NAMALWA (cell line): ENCODE measurements at regions not wholly inside any gene's neighbourhood (a gene's known extent, or its start where the extent isn't known, plus 50 kb on each side); places are given as distances from the start of the nearest gene placed in this dataset.
"Not testable (repeated sequence)": the region's sequence is repeated elsewhere in the genome, so short reads cannot be mapped to it uniquely, and the experiment has no call there.

Experiments used
- DNase-seq: peaks from one replicate; pipeline ENCODE4 v3.0.0-alpha.2; 2015; ENCODE audit warnings: low spot score

DNA sequence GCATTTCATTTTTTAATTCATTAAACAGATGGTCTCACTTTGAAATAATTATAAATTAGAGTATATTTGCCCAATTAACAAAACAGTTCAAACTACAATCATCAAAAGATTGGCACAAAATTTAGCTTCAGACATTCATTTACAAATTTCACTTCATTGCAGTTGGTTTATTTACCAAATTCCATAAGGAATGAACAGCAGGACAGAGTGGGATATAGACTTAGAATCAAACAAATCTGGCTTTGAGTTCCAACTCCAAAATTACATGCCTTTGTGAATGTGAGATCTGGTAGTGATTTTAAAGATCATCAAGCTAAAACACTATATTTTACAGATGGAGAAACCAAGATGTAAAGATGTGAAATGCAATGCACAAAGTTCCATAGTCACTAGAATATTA lies 310.7 kb upstream of the CNTN5 start:
- no peak for DNase-seq

DNA sequence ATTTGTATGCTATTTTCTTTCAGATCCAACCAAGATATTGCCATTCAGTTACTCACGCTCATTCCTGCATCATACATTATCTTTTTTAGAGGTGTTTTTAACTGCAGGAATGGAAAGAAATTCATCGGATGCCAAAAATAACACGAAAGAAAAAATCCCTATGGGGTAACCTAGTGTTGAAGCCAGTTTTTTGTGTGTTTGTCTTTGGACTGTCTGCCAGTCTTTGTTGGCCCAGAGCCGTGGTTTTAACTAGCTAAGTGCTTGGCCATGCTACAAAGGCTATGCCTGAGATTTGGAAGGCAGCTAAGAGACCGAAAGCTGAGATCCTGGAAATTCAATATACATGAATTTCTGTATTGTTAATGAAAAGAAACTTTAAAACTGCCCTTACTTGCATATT lies 309.8 kb upstream of the CNTN5 start:
- no peak for DNase-seq

DNA sequence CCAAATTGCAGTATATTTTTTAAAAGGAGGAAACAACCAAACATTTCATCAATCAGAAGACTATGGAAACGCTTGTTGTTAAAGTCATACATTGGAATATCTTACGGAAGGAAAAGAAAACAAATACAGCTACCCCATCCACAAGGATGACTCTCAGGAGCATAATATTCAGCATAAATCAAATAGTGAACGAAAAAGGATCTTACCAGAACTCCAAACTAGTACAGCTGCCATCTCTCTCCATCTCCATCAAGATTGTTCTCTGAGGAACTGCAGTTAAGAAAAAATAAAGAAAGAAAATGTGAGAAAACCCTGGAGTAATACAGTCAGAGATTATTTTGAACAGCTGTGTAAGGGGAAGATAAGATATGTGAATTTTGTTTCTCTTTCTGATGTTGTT lies 299.8 kb upstream of the CNTN5 start:
- no peak for DNase-seq

DNA sequence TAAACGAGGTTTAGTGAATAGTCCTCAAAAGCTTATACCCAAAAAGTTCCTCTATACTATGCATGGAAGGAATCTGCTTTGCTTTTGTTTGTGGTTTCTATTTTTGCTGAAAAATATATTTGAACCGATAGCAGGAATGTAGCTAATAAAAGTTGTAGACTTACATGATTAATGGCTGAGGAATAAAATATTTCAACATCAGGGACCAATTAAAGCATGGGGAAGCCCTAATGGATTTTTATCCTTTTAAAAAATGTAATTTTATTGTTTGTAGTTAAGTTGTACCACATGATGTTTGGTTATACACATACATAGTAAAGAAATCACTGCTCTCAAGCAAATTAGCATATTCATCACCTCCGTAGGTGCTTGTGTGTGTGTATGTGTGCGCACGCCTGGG lies 295.3 kb upstream of the CNTN5 start:
- no peak for DNase-seq

DNA sequence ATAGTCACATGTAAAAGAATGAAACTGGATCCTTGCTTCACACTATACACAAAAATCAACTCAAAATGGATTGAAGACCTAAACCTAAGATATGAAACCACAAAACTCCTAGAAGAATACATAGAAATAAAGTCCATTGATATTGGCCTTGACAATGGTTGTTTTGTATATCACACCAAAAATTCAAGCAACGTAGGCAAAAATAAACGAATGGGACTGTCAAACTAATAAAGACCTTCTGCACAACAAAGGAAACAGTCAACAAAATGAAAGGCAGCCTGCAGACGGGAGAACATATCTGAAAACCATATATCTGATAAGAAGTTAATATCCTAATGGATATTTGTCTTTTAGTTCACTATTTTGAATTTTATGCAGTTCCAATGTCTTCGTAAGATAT lies 292.3 kb upstream of the CNTN5 start:
- DNase-seq: no peak

DNA sequence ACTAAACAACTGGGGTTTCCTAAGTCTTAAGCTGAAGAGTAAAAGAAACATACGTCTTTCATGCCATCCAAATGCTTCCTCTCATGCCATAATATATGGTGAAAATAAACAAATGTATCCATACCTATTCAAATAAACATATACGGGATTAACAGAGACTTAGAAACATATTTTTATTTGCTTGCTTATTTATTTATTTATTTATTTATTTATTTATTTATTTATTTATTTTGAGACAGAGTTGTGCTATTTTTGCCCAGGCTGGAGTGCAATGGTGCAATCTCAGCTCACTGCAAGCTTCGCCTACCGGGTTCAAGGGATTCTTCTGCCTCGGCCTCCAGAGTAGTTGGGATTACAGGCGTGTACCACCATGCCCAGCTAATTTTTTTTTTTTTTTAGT lies 291.6 kb upstream of the CNTN5 start:
- no peak for DNase-seq

DNA sequence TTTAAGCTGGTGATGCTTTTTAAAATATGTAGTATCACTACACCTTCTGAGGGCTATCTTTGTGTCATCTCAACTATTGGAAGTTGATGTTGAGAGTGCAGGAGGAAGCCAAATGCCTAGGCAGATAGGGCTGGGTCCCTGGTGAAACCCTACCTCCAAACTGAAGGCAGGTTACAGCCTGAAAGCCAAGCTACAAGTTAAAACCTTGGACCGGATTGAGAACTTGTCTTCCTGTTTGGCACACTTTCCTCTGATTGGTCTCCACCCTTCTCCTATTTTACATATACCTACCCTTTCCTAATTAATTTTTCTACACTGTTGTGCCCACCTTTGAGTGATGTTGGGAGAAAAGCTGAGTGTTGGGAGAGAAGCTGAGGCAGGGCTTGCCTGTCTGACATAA lies 287.8 kb upstream of the CNTN5 start:
- no peak for DNase-seq

DNA sequence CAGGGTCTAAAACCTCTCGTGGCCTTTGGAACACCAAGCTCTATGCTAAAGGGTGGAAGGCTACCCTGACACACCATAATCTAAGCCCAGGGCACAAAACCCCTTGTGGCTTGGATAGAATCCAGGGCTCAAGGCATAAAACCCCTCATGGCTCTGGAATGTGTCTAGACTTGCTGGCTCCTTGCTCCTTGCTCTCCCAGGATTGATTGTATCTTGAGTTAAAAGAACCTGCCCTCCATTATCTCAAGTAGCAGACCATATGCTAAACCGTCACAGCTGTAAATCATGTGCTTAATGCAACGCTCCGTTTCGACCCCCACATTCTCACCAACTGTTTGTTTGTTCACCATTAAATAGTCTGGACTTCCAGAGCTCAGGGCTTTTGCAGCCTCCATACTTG lies 287.4 kb upstream of the CNTN5 start:
- DNase-seq: not testable (repeated sequence)

DNA sequence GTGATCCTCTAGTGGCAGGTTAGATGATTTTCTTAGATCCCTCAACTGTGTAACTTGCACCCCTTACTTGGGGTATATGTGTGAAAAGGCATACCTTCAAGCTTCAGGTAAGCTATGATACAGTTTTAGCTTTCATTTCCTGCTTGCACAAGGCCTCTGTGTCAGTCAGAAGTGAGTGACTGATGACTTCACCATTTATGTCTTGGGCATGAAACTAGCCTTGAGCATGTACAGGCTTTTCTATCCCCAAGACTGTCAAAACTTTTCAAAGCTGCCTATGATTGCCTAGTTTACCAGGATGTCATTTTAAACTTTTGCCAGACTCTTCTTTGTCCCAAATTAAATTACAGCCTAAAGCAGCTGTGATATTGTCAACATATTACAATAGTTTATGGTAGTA lies 286.1 kb upstream of the CNTN5 start:
- no peak for DNase-seq

DNA sequence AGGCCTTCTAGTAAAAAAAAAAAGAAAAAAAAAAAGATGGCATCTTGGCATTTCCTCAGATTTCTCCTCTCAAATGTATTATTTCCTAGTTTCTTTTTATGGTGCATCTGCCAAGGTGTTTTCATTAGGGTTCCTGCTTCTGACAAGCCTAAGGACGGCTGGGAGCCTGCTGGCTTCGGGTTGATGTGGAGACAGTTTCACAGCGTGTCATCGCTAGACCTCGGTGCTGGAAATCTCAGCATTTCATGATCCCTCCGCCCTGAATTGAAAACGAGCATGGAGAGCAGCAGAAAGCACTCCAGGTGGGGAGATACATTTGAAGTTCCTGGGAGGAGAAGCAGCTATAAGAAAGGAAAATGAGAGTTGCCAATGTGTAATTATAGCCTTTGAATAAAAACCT lies 283.9 kb upstream of the CNTN5 start:
- no peak for DNase-seq

DNA sequence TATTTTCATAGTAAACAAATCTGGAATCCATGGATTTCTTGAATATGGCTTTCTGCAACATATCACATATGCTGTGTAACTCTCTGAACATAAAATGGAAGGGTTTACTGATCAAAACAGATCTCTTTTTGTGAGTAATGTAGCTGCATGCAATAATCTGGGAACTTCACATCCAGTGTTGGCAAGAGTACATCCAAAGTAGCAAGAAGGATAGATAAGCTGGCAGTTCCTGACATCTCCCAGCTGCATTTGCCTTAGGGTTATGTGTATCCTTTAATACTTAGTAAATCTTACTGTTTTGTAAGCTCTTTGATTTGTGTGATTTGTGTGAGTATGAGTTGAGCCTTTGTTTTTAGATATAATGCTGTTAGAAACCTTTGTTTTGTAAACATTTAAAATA lies 280.4 kb upstream of the CNTN5 start:
- no peak for DNase-seq

DNA sequence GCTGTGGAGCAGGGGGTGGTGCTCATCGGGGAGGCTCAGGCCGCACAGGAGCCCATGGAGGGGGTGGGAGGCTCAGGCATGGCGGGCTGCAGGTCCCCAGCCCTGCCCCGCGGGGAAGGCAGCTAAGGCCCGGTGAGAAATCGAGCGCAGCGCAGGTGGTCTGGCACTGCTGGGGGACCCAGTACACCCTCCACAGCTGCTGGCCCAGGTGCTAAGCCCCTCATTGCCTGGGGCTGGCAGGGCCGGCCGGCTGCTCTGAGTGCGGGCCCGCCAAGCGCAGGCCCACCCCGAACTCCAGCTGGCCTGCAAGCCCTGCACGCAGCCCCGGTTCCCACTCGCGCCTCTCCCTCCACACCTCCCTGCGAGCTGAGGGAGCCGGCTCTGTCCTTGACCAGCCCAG lies 257.3 kb upstream of the CNTN5 start:
- not testable (repeated sequence) for DNase-seq

DNA sequence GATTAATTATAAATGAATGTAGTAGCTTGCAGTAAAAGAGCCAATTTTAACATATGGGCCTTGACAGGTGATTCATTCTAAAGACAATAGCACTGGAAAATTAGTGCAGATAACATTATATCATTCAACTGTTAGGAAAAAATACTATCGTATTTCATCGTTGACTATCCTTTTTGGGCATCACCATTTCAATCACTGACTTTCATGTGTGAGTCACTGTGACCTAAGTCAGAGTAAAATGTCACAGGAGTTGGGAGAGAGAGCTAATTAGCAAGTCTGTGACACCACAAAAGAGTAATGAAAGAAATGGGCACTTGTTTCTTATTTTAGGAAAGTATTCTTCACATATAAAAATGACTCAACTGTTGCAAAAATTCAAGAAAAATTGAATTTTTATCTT lies 253.8 kb upstream of the CNTN5 start:
- no peak for DNase-seq

DNA sequence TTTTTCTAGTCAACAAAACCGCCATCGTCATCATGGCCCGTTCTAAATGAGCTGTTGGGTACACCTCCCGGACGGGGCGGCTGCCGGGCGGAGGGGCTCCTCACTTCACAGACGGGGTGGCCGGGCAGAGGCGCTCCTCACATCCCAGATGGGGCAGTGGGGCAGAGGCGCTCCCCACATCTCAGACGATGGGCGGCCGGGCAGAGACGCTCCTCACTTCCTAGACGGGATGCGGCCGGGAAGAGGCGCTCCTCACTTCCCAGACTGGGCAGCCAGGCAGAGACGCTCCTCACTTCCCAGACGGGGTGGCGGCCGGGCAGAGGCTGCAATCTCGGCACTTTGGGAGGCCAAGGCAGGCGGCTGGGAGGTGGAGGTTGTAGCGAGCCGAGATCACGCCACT lies 250.7 kb upstream of the CNTN5 start:
- not testable (repeated sequence) for DNase-seq

DNA sequence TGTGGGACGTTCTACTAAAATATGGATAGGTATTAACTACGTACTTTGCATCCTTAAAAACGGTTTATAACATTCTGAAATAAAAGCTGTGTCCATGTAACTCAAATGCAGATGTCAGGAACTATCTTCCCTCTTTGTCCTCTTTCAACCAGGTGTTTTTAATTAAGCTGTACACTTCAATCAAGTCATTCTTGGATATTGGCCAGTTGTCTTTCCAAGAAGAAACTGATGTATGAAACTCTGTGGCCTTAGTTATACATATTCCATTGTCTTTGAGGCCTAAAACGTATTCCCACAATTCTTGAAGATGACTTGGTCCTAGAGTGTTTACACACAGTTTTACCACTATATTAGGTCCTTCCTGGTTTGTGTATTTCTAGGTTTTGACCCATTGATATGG lies 249.0 kb upstream of the CNTN5 start:
- no peak for DNase-seq

DNA sequence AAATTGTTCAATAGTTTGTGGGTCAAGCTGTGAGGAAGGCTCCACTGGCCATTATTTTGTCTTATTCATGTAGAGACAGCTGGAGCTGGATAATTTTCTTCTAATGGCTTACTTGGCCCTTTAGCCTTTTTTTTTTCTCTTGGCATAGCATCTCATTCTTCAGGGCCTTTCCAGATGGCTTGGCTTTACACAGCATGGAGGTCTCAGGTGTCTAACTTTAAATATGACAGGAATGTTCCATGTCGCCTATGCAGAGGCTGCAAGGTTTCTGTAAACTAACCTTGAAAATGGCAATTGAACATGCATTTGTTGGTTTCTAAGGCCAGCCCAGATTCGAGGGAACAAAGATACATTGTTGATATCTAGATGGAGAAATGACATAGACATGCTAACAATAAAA lies 247.9 kb upstream of the CNTN5 start:
- no peak for DNase-seq

DNA sequence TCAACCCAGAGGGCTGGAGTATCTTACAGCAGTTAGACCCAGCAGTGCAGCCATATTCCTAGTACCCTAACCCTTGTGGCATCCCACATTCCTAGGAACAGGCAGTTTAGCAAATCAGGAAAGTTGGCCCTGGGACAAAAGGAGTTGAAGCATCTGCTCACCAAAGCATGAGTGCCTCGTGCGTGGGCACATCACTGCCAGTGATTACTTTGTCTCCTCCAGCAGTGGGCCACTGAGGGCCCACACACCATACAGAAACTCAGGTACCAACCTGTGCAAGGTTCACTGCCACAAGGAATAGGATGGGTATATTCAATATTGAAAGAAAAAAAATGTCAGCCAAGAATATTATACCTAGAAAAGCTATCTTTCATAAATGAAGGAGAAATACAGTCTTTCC lies 227.5 kb upstream of the CNTN5 start:
- no peak for DNase-seq

DNA sequence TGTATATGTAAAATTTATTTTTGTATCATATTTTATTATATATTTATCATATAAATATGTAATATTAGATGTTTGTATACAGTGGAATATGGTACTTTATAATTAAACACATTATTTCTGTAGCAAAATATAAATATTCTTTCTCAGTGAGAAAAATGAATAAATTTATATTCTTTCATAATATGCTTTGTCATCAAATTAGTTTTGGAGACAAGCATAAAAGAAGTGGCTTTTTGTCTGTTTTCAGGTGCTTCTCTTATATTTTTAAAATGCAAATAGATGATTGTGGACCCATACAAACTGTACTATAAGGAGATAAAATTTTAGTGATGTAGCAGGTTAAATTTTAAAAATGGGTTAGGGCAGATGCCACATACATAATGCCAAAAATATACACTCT lies 222.4 kb upstream of the CNTN5 start:
- no peak for DNase-seq

DNA sequence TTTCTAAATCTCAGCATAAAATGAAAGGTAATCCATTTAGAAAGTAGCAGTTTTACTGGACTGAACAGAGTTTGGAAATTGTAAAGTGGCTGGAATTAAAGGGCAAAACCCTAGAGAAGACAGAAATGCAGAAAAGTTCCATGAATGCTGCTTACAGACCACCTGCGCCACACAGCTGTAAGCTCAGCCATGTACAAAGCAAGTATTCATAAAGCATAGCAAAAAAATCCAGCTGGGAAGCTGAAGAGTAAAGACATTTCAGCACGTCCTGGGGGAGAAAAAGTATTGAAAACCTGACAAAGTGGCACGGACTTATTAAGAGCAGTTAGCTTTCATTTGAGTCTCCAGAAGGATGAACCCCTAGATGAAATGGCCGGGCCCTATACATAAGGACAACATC lies 220.1 kb upstream of the CNTN5 start:
- DNase-seq: no peak

DNA sequence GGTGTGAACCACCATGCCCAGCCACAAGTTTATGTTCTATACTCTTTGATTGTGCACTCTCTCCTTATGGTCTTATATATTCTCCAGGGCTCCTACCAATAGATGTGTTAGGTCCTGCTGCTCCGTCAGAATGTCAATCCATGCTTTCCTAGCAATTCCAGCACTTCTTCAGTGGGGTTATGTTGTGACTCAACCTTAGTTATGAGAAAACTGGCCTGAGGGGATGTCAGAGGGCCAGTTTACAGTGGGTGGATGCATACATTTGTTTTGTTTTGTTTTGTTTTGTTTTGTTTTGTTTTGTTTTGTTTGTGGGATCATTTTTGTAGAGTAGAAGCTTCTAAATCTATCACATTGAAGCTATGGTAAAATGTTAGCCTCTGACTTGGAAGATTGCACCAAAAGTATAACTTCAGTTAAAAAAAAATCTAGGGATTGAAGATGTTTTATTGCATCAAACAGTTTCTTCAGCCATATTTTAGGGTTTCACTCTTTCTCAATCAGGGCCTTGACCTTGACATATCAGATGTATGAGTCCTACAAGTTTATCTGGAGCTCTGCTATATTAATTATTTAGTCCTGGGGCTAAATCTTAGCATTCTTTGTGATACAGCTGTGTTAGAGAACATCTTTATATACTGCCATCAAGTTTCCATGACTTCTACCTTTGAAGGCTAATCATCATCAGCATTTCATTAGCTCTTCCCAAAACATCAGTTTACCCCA lies 191.6 kb upstream of the CNTN5 start:
- DNase-seq: no peak

DNA sequence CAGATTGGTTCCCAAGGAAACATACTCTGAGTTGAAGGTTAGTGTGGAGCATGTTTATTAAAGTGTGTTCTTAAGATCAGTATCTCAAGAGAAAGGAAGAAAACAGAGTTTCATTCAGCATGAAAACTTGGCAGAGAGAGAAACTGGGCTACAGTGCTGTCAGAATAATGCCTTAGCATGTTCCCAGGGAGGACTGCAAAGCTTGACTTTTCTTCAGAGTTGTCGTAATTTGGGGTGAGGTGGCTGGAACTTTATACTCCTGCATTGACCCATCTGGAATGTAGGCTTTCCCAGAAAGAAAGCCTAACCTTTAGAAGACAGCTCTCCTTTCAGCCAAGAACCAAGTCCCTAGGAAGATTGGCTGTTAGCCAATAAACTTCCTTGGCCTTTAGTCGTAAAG lies 190.8 kb upstream of the CNTN5 start:
- no peak for DNase-seq

DNA sequence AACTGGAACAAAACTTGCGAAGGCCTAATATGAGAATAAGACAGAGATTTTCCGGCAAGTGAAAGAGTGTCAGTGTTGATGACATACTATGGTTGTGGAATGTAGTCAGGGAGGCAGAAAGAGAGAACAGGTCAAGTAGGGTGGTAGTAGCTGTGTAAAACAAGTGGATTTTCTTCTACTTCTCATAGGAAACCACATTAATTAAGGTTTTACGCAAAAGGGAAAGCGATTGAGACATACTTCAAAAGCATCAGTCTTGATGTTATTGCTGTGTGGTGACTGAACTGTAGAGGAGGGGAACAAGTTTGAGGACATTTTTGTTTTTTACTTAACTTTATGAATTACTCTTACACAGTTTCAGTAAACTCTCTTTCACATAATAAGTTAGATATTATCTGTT lies 186.0 kb upstream of the CNTN5 start:
- no peak for DNase-seq

DNA sequence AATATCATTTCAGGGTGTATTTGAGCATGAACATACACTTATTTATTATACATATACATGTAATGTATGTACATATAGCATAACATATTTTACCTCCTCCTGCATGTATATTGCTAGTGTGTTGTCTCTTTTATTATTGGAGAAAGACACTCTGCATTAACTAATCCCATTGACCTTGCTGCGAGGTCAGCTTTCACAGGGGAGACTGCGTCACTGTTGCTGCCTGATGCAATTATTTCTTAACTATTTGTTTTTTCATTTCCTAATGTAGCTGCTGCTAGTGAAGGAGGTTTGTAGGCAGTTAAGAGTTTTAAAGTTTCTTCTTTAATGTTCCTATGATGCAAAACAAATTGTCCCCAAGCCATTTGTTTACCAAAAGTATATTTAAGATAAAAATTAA lies 185.4 kb upstream of the CNTN5 start:
- DNase-seq: no peak

DNA sequence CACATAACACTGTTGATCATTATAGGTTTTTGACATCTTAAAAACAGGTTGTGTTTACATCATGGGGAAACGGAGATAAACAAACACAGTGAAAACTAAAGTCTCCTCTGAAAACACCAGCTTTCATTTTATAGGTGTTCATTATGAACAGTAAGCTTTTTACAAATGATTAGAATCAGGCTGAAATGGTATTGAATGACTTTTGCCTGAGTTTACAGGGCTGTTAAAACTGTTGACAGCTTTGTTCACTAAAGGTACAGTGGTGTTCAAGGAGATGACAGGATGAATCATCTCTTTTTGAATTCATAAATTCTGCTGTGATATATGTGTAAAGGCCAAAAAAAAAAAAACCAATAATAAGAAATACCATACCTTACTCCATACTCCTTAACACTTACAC lies 184.6 kb upstream of the CNTN5 start:
- no peak for DNase-seq

DNA sequence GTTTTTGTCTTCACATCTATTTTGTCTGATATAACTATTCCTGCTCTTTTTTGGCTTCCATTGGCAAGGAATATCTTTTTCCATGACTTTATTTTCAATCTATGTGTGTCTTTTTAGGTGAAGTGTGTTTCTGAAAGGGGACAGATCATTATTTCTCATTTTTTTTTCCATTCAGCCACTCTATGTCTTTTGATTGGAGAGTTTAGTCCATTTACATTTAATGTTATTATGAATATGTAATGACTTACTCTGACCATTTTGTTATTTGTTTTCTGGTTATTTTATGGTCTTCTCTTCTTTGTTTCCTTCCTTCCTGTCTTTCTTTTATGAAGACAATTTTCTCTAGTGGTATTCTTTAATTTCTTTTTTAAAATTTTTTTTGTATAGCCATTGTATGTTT lies 178.6 kb upstream of the CNTN5 start:
- DNase-seq: no peak
